ENCODE measurements at regions not wholly inside any gene's neighbourhood (a gene's known extent, or its start where the extent isn't known, plus 50 kb on each side); places are given as distances from the start of the nearest gene placed in this dataset.

DNA sequence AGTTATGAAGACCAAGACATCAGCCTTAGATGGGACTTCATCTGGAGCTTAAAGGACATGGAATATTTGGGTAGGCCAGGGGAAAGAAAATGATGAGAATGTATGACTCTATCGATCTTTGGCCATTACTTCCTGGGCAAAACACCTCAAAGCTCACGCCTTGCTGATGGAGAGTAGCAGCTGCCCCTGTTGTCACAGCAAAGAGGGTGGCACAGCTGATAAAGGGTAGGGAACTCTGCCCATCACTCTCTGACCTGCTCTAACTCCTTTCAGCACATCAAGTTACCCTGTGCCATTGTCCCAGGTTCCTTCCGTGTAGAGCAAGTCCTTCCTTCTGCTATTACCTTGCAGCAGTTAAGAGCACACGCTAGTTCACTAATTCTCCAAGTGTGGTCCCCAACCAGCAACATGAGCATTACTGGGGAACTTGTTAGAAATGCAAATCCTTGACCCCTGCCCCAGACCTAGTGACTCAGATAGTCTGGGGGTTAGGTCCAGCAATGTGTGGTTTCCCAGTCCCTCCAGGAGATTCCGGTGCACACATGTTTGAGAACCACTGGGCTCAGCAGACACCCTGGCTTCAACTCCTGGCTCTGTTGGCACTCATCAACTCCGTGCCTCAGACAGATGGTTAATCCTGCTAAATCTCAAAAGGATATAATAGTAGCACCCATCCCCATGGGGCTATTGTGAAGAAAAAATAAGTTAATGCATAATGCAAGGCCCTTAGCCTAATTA, 93.7 kb upstream of the EEA1 start (continued):
- no peak for TF ChIP-seq CTCF (IDR thresholded peaks at IDR 0.05 in 2 of 3, conservative IDR thresholded peaks at IDR 0.05 in 1 of 3; ENCODE audit: borderline replicate concordance in 1 of 3, insufficient read depth in 1 of 3, low read depth in 2 of 3, low read length in 2 of 3)
- no peak for TF ChIP-seq SP1 (IDR thresholded peaks at IDR 0.05; ENCODE audit: low read depth)
- TF ChIP-seq, protein P1, sequence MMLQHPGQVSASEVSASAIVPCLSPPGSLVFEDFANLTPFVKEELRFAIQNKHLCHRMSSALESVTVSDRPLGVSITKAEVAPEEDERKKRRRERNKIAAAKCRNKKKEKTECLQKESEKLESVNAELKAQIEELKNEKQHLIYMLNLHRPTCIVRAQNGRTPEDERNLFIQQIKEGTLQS (IDR thresholded peaks at IDR 0.05), result no peak

- Histone ChIP-seq H3K4me2 (ENCODE audit: low read length) (no peak overlapping the region), H2AFZ (ENCODE audit: low read depth, low read length, poor library complexity, severe bottlenecking) (peak overlapping the region; percentile 37), H3K9me3 (ENCODE audit: control insufficient read depth in 1 of 2, insufficient read depth in 1 of 2, low read depth in 1 of 2, low read length in 2 of 2) (no peaks in the 10 kb centered on the region), H3K27me3 (ENCODE audit: insufficient read depth, low read length) (no peaks in the 10 kb centered on the region), H3K4me1 (ENCODE audit: control insufficient read depth in 1 of 2, insufficient read depth in 2 of 2, low read length in 2 of 2) (peaks cover 0 to 4% of the 10 kb centered on the region in 2 experiments; a peak in 3 of 4 replicates), H3K36me3 (ENCODE audit: control insufficient read depth in 1 of 2, insufficient read depth in 2 of 2, low read length in 2 of 2) (no peaks in the 10 kb centered on the region), H3K4me3 (replicated peaks in 1 of 2; ENCODE audit: low read depth in 1 of 2, low read length in 2 of 2) (no peak overlapping the region), H3K79me2 (ENCODE audit: insufficient read depth, low read length) (no peaks in the 10 kb centered on the region), H3K27ac (ENCODE audit: low read depth, low read length) (no peak overlapping the region), H3K9me2 (ENCODE audit: insufficient read depth) (no peaks in the 10 kb centered on the region), H3K9ac (ENCODE audit: low read length) (no peak overlapping the region), H4K20me1 (ENCODE audit: insufficient read depth) (no peaks in the 10 kb centered on the region)
- TF ChIP-seq EZH2 (IDR thresholded peaks at IDR 0.05) (no peak), TCF7L2 (IDR thresholded peaks at IDR 0.05; ENCODE audit: borderline replicate concordance, extremely low read depth, insufficient read depth, insufficient read length) (peak; percentile 63), POLR2AphosphoS5 (IDR thresholded peaks at IDR 0.05; ENCODE audit: low read depth, low read length) (no peak), CTCF (IDR thresholded peaks at IDR 0.05 in 2 of 3, conservative IDR thresholded peaks at IDR 0.05 in 1 of 3; ENCODE audit: borderline replicate concordance in 1 of 3, insufficient read depth in 1 of 3, low read depth in 2 of 3, low read length in 2 of 3) (peak; percentile 49 to 64 (median 54); a peak in 5 of 6 replicates), RAD21 (IDR thresholded peaks at IDR 0.05; ENCODE audit: low read depth) (peak; percentile 81)
- ChIA-PET RAD21 (ENCODE audit: low non-redundant PET in 1 of 2, low total read pairs in 2 of 2, uncharacterized antibody in 2 of 2, unreplicated experiment in 2 of 2) (no interaction called here), POLR2A (no interaction called here), CTCF (interaction anchor here (1.3 kb wide), 1 partner anchor 372 kb away, joined by 4 read pairs; no protein-coding TSS in a partner anchor)
- intact Hi-C loops (cut with micrococcal nuclease), result loop anchor here (2.0 to 5.0 kb wide), 2 partner anchors 357 to 371 kb away; no protein-coding TSS in a partner anchor
- DNase-seq (ENCODE audit: low read depth, low spot score) (peak; percentile 45), ATAC-seq (peak; percentile 82)
- BruUV-seq (replicated peaks), result no TSS peak
These were observed 96.3 kb upstream of the EEA1 start for GRCh38 chr12:93025145-93026103.
